SK-N-SH (cell line): ENCODE measurements at regions not wholly inside any gene's neighbourhood (a gene's known extent, or its start where the extent isn't known, plus 50 kb on each side); places are given as distances from the start of the nearest gene placed in this dataset.

Experiments used
- CTCF ChIA-PET: fragments of 300-600, 350-600 bp; formaldehyde crosslinking; extraction: SDS; loops from one replicate; lab custom pipeline; 2021; lab: Yijun Ruan, JAX
- POLR2A ChIA-PET: fragments of 350-600 bp; sonication (Branson Sonifier 250); formaldehyde crosslinking; extraction: SDS; loops from one replicate; lab custom pipeline; 2020; ENCODE audit warnings: antibody characterized with exemption, inconsistent platforms; lab: Yijun Ruan, JAX
- DNase-seq: peaks from one replicate; pipeline ENCODE4 v3.0.0; 2012
- H2AFZ ChIP-seq: fragments of 200-600 bp; sonication (generic); 2 replicates; pipeline ENCODE4 v1.8.1; 2016; ENCODE audit warnings: antibody characterized with exemption, mild to moderate bottlenecking, low read depth
- H3F3A ChIP-seq: fragments of 200-600 bp; sonication (generic); replicated peaks from 2 replicates; pipeline ENCODE3; 2016; ENCODE audit warnings: antibody characterized with exemption, mild to moderate bottlenecking; ENCODE audit not compliant: insufficient read depth
- H3K27ac ChIP-seq, 2 experiments: fragments of 200-500 bp in 1 of 2; fragments of 200-600 bp in 1 of 2; sonication (Bioruptor generic) in 1 of 2; sonication (generic), shearing (Covaris generic) in 1 of 2; 2 replicates each; pipeline versions ENCODE4 v1.5.1 to v1.6.1; 2014 to 2016; ENCODE audit warnings: low read depth in 2 of 2, inconsistent platforms in 1 of 2, low read length in 1 of 2, mild to moderate bottlenecking in 1 of 2, mixed read lengths in 1 of 2
- H3K27me3 ChIP-seq: fragments of 200-600 bp; sonication (generic), shearing (Covaris generic); 2 replicates; pipeline ENCODE4 v1.6.1; 2016; ENCODE audit warnings: mixed run types; ENCODE audit not compliant: insufficient read depth
- H3K36me3 ChIP-seq, 2 experiments: fragments of 200-500 bp in 1 of 2; fragments of 200-600 bp in 1 of 2; sonication (Bioruptor generic) in 1 of 2; sonication (generic) in 1 of 2; replicated peaks in 1 of 2; 2 replicates each; pipeline versions ENCODE3 to v1.5.1; 2014 to 2016; ENCODE audit warnings: low read length in 1 of 2, mild to moderate bottlenecking in 1 of 2; ENCODE audit not compliant: insufficient read depth in 2 of 2, control insufficient read depth in 1 of 2
- H3K4me1 ChIP-seq, 2 experiments: fragments of 200-500 bp in 1 of 2; fragments of 200-600 bp in 1 of 2; sonication (Bioruptor generic) in 1 of 2; sonication (generic), shearing (Covaris generic) in 1 of 2; 2 replicates each; pipeline versions ENCODE4 v1.5.1 to v1.6.1; 2014 to 2016; ENCODE audit warnings: low read depth in 1 of 2, low read length in 1 of 2, mixed run types in 1 of 2; ENCODE audit not compliant: insufficient read depth in 2 of 2, control insufficient read depth in 1 of 2
- H3K4me2 ChIP-seq: fragments of 200-600 bp; sonication (generic), shearing (Covaris generic); 2 replicates; pipeline ENCODE4 v1.6.1; 2017; ENCODE audit warnings: mixed run types
- H3K4me3 ChIP-seq, 2 experiments: fragments of 200-500 bp in 1 of 2; fragments of 200-600 bp in 1 of 2; sonication (Bioruptor generic) in 1 of 2; sonication (generic), shearing (Covaris generic) in 1 of 2; 2 replicates each; pipeline versions ENCODE4 v1.5.1 to v1.8.1; 2014 to 2016; ENCODE audit warnings: low read depth in 2 of 2, inconsistent platforms in 1 of 2, low read length in 1 of 2, mild to moderate bottlenecking in 1 of 2, mixed read lengths in 1 of 2, moderate library complexity in 1 of 2
- H3K79me2 ChIP-seq: fragments of 200-600 bp; sonication (generic); 2 replicates; pipeline ENCODE4 v1.8.1; 2017; ENCODE audit warnings: mild to moderate bottlenecking; ENCODE audit not compliant: insufficient read depth
- H3K9ac ChIP-seq: fragments of 200-600 bp; sonication (generic); 2 replicates; pipeline ENCODE4 v1.6.1; 2017; ENCODE audit warnings: mixed run types
- H3K9me2 ChIP-seq: fragments of 200-600 bp; sonication (generic); 2 replicates; pipeline ENCODE4 v1.6.1; 2017; ENCODE audit warnings: mixed run types
- H3K9me3 ChIP-seq: fragments of 200-600 bp; sonication (generic); 2 replicates; pipeline ENCODE4 v1.6.1; 2017; ENCODE audit warnings: mixed run types, mild to moderate bottlenecking, moderate library complexity
- H4K20me1 ChIP-seq: fragments of 200-600 bp; sonication (generic); 2 replicates; pipeline ENCODE4 v1.6.1; 2017; ENCODE audit warnings: mild to moderate bottlenecking, mixed run types; ENCODE audit not compliant: insufficient read depth
- CHD2 ChIP-seq: fragments of 150-350 bp; IDR thresholded peaks from 2 replicates; pipeline ENCODE4 v1.6.1; 2018; ENCODE audit warnings: low read length; ENCODE audit not compliant: partially characterized antibody
- ELF1 ChIP-seq: IDR thresholded peaks from 2 replicates; pipeline ENCODE4 v1.4.0; 2012
- EP300 ChIP-seq, 2 experiments: IDR thresholded peaks; 2 replicates each; pipeline versions ENCODE4 v1.4.0 to v1.6.1; 2012; ENCODE audit warnings: borderline replicate concordance in 1 of 2, low read depth in 1 of 2, low read length in 1 of 2
- FOXM1 ChIP-seq: IDR thresholded peaks from 2 replicates; pipeline ENCODE4 v1.4.0; 2012; ENCODE audit warnings: low read depth, mild to moderate bottlenecking
- GABPA ChIP-seq: IDR thresholded peaks from 2 replicates; pipeline ENCODE4 v1.4.0; 2012; ENCODE audit warnings: low read depth, mild to moderate bottlenecking
- JUND ChIP-seq: IDR thresholded peaks from 2 replicates; pipeline ENCODE4 v1.4.0; 2012
- MEF2A ChIP-seq: IDR thresholded peaks from 2 replicates; pipeline ENCODE4 v1.4.0; 2012; ENCODE audit warnings: low read depth, borderline replicate concordance
- MXI1 ChIP-seq: IDR thresholded peaks from 2 replicates; pipeline ENCODE4 v1.6.1; 2012; ENCODE audit warnings: mild to moderate bottlenecking, low read depth, low read length, improper control_type of control experiment
- POLR2AphosphoS5 ChIP-seq: IDR thresholded peaks from 2 replicates; pipeline ENCODE4 v1.6.1; 2012; ENCODE audit warnings: low read depth, low read length
- RAD21 ChIP-seq: IDR thresholded peaks from 2 replicates; pipeline ENCODE4 v1.6.1; 2012; ENCODE audit warnings: mild to moderate bottlenecking, low read length
- RFX5 ChIP-seq: IDR thresholded peaks from 2 replicates; pipeline ENCODE4 v1.6.1; 2012; ENCODE audit warnings: mild to moderate bottlenecking, improper control_type of control experiment, low read length
- SIN3A ChIP-seq: IDR thresholded peaks from 2 replicates; pipeline ENCODE4 v1.6.1; 2012; ENCODE audit warnings: low read depth, mild to moderate bottlenecking, low read length, moderate library complexity, borderline replicate concordance
- SMC3 ChIP-seq: IDR thresholded peaks from 2 replicates; pipeline ENCODE4 v1.6.1; 2012; ENCODE audit warnings: low read depth, low read length, improper control_type of control experiment
- TCF12 ChIP-seq: IDR thresholded peaks from 2 replicates; pipeline ENCODE4 v1.4.0; 2012
- TEAD4 ChIP-seq: IDR thresholded peaks from 2 replicates; pipeline ENCODE4 v1.4.0; 2012; ENCODE audit warnings: mild to moderate bottlenecking, borderline replicate concordance; ENCODE audit not compliant: insufficient read depth
- WGBS: methylation state at CpG from one replicate; pipeline ENCODE4 v1.1.6; 2017; ENCODE audit warnings: low lambda C conversion rate; 5-methylcytosine and 5-hydroxymethylcytosine counted together
- TF ChIP-seq, protein P1 (sequence below): fragments of 150-350 bp; IDR thresholded peaks from 2 replicates; pipeline ENCODE4 v1.6.1; 2016; ENCODE audit warnings: mild to moderate bottlenecking, low read depth, low read length
- TF ChIP-seq, protein P2 (sequence below): IDR thresholded peaks from 2 replicates; pipeline ENCODE4; 2012
- TF ChIP-seq, protein P3 (sequence below): fragments of 150-350 bp; IDR thresholded peaks from 2 replicates; pipeline ENCODE4 v1.6.1; 2017; ENCODE audit warnings: antibody characterized with exemption, low read length, low read depth, borderline replicate concordance
- TF ChIP-seq, protein P4 (sequence below): fragments of 200-600 bp; sonication (generic); IDR thresholded peaks from 2 replicates; pipeline ENCODE4 v1.6.1; 2017; ENCODE audit warnings: antibody characterized with exemption, mild to moderate bottlenecking, moderate library complexity
- TF ChIP-seq, protein P5 (sequence below): IDR thresholded peaks from 2 replicates; pipeline ENCODE4 v1.4.0; 2012; ENCODE audit warnings: low read depth, borderline replicate concordance
- TF ChIP-seq, protein P6 (sequence below): IDR thresholded peaks from 2 replicates; pipeline ENCODE4 v1.4.0; 2012; ENCODE audit warnings: low read depth
- TF ChIP-seq, protein P7 (sequence below): IDR thresholded peaks from 2 replicates; pipeline ENCODE4 v1.4.0; 2012; ENCODE audit warnings: low read depth, borderline replicate concordance

DNA sequence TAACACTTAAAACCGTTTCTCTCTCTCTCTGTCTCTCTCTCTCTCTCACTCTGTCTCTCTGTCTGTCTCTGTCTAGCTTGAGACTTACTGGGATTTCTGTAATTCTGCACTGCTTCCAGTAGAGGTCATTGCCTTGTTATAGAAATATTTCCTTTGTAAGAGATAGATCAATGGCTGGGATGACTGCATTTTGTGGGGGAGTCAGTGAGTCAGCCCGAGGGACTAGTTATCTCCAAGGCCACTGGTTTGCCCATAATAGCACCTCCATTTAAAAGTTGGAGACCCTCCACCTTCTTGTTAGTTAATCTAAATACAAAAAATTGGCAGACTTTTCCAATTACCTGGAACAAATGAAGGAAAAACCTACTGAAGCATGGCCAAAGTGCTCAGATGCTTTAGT, 547.2 kb downstream of the LRRC70 start:
- no peaks in the 10 kb centered on the region for H3K9me3 ChIP-seq
- no peaks in the 10 kb centered on the region for H3K27me3 ChIP-seq
- H3K27ac ChIP-seq, result peak overlapping the region in 1 of 2 experiments; percentile 65; a peak in 1 of 4 replicates
- no peaks in the 10 kb centered on the region for H3F3A ChIP-seq
- H3K79me2 ChIP-seq, result no peaks in the 10 kb centered on the region
- peaks cover 0 to 8% of the 10 kb centered on the region in 2 experiments; a peak in 1 of 4 replicates for H3K4me1 ChIP-seq
- H2AFZ ChIP-seq, result peak overlapping the region; percentile 7; the same call in 1 of the 2 replicates
- DNase-seq, result no peak
- H3K9me2 ChIP-seq, result no peaks in the 10 kb centered on the region
- H3K9ac ChIP-seq, result no peak overlapping the region
- no peak overlapping the region for H3K4me3 ChIP-seq
- no peak overlapping the region for H3K4me2 ChIP-seq
- ChIA-PET POLR2A (no interaction called here), CTCF (interaction anchor here (0.7 to 1.0 kb wide), 3 partner anchors 10 to 22 kb away, joined by 3 to 4 read pairs (median 3); no protein-coding TSS in a partner anchor)
- no peaks in the 10 kb centered on the region for H4K20me1 ChIP-seq
- TF ChIP-seq CHD2 (no peak), GABPA (no peak), RFX5 (no peak), MEF2A (no peak), TCF12 (no peak), ELF1 (no peak), EP300 (IDR thresholded peaks at IDR 0.05; ENCODE audit: borderline replicate concordance in 1 of 2, low read depth in 1 of 2, low read length in 1 of 2) (0 out of 4 replicates have a peak, but pooled peaks of 1 of the 2 experiments have one; percentile 11), TEAD4 (no peak), FOXM1 (no peak), MXI1 (no peak), RAD21 (peak; percentile 55), JUND (no peak), SMC3 (no peak), SIN3A (no peak), POLR2AphosphoS5 (no peak)
- TF ChIP-seq, protein P1, sequence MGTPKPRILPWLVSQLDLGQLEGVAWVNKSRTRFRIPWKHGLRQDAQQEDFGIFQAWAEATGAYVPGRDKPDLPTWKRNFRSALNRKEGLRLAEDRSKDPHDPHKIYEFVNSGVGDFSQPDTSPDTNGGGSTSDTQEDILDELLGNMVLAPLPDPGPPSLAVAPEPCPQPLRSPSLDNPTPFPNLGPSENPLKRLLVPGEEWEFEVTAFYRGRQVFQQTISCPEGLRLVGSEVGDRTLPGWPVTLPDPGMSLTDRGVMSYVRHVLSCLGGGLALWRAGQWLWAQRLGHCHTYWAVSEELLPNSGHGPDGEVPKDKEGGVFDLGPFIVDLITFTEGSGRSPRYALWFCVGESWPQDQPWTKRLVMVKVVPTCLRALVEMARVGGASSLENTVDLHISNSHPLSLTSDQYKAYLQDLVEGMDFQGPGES, result no peak
- TF ChIP-seq, protein P2, sequence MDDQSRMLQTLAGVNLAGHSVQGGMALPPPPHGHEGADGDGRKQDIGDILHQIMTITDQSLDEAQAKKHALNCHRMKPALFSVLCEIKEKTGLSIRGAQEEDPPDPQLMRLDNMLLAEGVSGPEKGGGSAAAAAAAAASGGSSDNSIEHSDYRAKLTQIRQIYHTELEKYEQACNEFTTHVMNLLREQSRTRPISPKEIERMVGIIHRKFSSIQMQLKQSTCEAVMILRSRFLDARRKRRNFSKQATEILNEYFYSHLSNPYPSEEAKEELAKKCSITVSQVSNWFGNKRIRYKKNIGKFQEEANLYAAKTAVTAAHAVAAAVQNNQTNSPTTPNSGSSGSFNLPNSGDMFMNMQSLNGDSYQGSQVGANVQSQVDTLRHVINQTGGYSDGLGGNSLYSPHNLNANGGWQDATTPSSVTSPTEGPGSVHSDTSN, result peak; percentile 21; the same call in 1 of the 2 replicates
- TF ChIP-seq, protein P3, sequence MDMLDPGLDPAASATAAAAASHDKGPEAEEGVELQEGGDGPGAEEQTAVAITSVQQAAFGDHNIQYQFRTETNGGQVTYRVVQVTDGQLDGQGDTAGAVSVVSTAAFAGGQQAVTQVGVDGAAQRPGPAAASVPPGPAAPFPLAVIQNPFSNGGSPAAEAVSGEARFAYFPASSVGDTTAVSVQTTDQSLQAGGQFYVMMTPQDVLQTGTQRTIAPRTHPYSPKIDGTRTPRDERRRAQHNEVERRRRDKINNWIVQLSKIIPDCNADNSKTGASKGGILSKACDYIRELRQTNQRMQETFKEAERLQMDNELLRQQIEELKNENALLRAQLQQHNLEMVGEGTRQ, result no peak
- TF ChIP-seq, protein P4, sequence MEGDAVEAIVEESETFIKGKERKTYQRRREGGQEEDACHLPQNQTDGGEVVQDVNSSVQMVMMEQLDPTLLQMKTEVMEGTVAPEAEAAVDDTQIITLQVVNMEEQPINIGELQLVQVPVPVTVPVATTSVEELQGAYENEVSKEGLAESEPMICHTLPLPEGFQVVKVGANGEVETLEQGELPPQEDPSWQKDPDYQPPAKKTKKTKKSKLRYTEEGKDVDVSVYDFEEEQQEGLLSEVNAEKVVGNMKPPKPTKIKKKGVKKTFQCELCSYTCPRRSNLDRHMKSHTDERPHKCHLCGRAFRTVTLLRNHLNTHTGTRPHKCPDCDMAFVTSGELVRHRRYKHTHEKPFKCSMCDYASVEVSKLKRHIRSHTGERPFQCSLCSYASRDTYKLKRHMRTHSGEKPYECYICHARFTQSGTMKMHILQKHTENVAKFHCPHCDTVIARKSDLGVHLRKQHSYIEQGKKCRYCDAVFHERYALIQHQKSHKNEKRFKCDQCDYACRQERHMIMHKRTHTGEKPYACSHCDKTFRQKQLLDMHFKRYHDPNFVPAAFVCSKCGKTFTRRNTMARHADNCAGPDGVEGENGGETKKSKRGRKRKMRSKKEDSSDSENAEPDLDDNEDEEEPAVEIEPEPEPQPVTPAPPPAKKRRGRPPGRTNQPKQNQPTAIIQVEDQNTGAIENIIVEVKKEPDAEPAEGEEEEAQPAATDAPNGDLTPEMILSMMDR, result peak; percentile 74
- TF ChIP-seq, protein P5, sequence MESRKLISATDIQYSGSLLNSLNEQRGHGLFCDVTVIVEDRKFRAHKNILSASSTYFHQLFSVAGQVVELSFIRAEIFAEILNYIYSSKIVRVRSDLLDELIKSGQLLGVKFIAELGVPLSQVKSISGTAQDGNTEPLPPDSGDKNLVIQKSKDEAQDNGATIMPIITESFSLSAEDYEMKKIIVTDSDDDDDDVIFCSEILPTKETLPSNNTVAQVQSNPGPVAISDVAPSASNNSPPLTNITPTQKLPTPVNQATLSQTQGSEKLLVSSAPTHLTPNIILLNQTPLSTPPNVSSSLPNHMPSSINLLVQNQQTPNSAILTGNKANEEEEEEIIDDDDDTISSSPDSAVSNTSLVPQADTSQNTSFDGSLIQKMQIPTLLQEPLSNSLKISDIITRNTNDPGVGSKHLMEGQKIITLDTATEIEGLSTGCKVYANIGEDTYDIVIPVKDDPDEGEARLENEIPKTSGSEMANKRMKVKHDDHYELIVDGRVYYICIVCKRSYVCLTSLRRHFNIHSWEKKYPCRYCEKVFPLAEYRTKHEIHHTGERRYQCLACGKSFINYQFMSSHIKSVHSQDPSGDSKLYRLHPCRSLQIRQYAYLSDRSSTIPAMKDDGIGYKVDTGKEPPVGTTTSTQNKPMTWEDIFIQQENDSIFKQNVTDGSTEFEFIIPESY, result no peak
- TF ChIP-seq, protein P6, sequence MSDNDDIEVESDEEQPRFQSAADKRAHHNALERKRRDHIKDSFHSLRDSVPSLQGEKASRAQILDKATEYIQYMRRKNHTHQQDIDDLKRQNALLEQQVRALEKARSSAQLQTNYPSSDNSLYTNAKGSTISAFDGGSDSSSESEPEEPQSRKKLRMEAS, result no peak
- TF ChIP-seq, protein P7, sequence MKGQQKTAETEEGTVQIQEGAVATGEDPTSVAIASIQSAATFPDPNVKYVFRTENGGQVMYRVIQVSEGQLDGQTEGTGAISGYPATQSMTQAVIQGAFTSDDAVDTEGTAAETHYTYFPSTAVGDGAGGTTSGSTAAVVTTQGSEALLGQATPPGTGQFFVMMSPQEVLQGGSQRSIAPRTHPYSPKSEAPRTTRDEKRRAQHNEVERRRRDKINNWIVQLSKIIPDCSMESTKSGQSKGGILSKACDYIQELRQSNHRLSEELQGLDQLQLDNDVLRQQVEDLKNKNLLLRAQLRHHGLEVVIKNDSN, result no peak
- 6% methylated on average over 2 of the region's 2 CpGs for WGBS
- H3K36me3 ChIP-seq, result no peaks in the 10 kb centered on the region
